HG03442 (cell line): ENCODE measurements at regions not wholly inside any gene's neighbourhood (a gene's known extent, or its start where the extent isn't known, plus 50 kb on each side); places are given as distances from the start of the nearest gene placed in this dataset.
"Not testable (repeated sequence)": the region's sequence is repeated elsewhere in the genome, so short reads cannot be mapped to it uniquely, and the experiment has no call there.

Experiments used
- ATAC-seq: cut with Tn5 transposase; IDR thresholded peaks from one replicate; pipeline ENCODE4 v1.9.1; 2021; ENCODE audit warnings: mild to moderate bottlenecking, moderate library complexity; ENCODE audit not compliant: unreplicated experiment

GRCh38 chr10:64174666-64175255 is 653.6 kb downstream of the REEP3 start:
- ATAC-seq, result no peak

GRCh38 chr10:64175271-64175962 is 654.2 kb downstream of the REEP3 start:
- no peak for ATAC-seq

GRCh38 chr10:64182671-64183070 is 661.5 kb downstream of the REEP3 start:
- ATAC-seq, result no peak

- no peak for ATAC-seq
These were observed 670.1 kb downstream of the REEP3 start for GRCh38 chr10:64191286-64191685.

- no peak for ATAC-seq
These were observed 675.6 kb downstream of the REEP3 start for GRCh38 chr10:64196638-64197315.

- no peak for ATAC-seq
These were observed 680.7 kb downstream of the REEP3 start for GRCh38 chr10:64201936-64202335.

- not testable (repeated sequence) for ATAC-seq
These were observed 683.3 kb downstream of the REEP3 start for GRCh38 chr10:64204504-64204903.

- ATAC-seq, result no peak
These were observed 685.2 kb downstream of the REEP3 start for GRCh38 chr10:64206409-64206808.

GRCh38 chr10:64209561-64209960 is 688.4 kb downstream of the REEP3 start:
- no peak for ATAC-seq

GRCh38 chr10:64210211-64210610 is 689.0 kb downstream of the REEP3 start:
- no peak for ATAC-seq

GRCh38 chr10:64211466-64211865 is 690.3 kb downstream of the REEP3 start:
- ATAC-seq, result no peak

GRCh38 chr10:64215088-64215487 is 693.9 kb downstream of the REEP3 start:
- no peak for ATAC-seq

- ATAC-seq, result no peak
These were observed 698.2 kb downstream of the REEP3 start for GRCh38 chr10:64219271-64220025.

- no peak for ATAC-seq
These were observed 713.3 kb downstream of the REEP3 start for GRCh38 chr10:64234489-64234888.

GRCh38 chr10:64257704-64258103 is 736.5 kb downstream of the REEP3 start:
- no peak for ATAC-seq

- ATAC-seq, result peak; percentile 86
These were observed 739.9 kb downstream of the REEP3 start for GRCh38 chr10:64261092-64261491.

- no peak for ATAC-seq
These were observed 740.5 kb downstream of the REEP3 start for GRCh38 chr10:64261676-64262075.

- no peak for ATAC-seq
These were observed 744.8 kb downstream of the REEP3 start for GRCh38 chr10:64265961-64266360.

GRCh38 chr10:64271508-64271907 is 750.3 kb downstream of the REEP3 start:
- no peak for ATAC-seq

GRCh38 chr10:64271983-64272382 is 750.8 kb downstream of the REEP3 start:
- ATAC-seq, result no peak

- ATAC-seq, result no peak
These were observed 753.8 kb downstream of the REEP3 start for GRCh38 chr10:64275001-64275400.
